ENCODE measurements at regions not wholly inside any gene's neighbourhood (a gene's known extent, or its start where the extent isn't known, plus 50 kb on each side); places are given as distances from the start of the nearest gene placed in this dataset.

- no peak overlapping the region for H3K4me3 ChIP-seq (ENCODE audit: low read depth, low read length)
- DNase-seq (ENCODE audit: low read depth) = no peak
- no peak for TF ChIP-seq CTCF (IDR thresholded peaks at IDR 0.05; ENCODE audit: low read depth, low read length)
- TF ChIP-seq POLR2A (IDR thresholded peaks at IDR 0.05; ENCODE audit: extremely low read depth, insufficient read length) = no peak
- no peak for TF ChIP-seq MYC (IDR thresholded peaks at IDR 0.05; ENCODE audit: low read depth, low read length)
- TF ChIP-seq MAX (IDR thresholded peaks at IDR 0.05; ENCODE audit: low read depth, low read length) = no peak
Observed at GRCh38 chr10:126722726-126723125, 52.2 kb upstream of the C10orf90 start.

GRCh38 chr10:126723226-126723625 is 52.7 kb upstream of the C10orf90 start:
- H3K4me3 ChIP-seq (ENCODE audit: low read depth, low read length) = no peak overlapping the region
- DNase-seq (ENCODE audit: low read depth) = no peak
- no peak for TF ChIP-seq MYC (IDR thresholded peaks at IDR 0.05; ENCODE audit: low read depth, low read length)
- TF ChIP-seq MAX (IDR thresholded peaks at IDR 0.05; ENCODE audit: low read depth, low read length) = no peak
- TF ChIP-seq POLR2A (IDR thresholded peaks at IDR 0.05; ENCODE audit: extremely low read depth, insufficient read length) = no peak
- no peak for TF ChIP-seq CTCF (IDR thresholded peaks at IDR 0.05; ENCODE audit: low read depth, low read length)

GRCh38 chr10:126729314-126729870 is 58.9 kb upstream of the C10orf90 start:
- no peak for DNase-seq (ENCODE audit: low read depth)
- no peak for TF ChIP-seq MYC (IDR thresholded peaks at IDR 0.05; ENCODE audit: low read depth, low read length)
- TF ChIP-seq POLR2A (IDR thresholded peaks at IDR 0.05; ENCODE audit: extremely low read depth, insufficient read length) = no peak
- no peak for TF ChIP-seq CTCF (IDR thresholded peaks at IDR 0.05; ENCODE audit: low read depth, low read length)
- no peak for TF ChIP-seq MAX (IDR thresholded peaks at IDR 0.05; ENCODE audit: low read depth, low read length)
- H3K4me3 ChIP-seq (ENCODE audit: low read depth, low read length) = no peak overlapping the region

GRCh38 chr10:126730856-126731609 is 60.5 kb upstream of the C10orf90 start:
- no peak for DNase-seq (ENCODE audit: low read depth)
- no peak for TF ChIP-seq MYC (IDR thresholded peaks at IDR 0.05; ENCODE audit: low read depth, low read length)
- no peak for TF ChIP-seq MAX (IDR thresholded peaks at IDR 0.05; ENCODE audit: low read depth, low read length)
- TF ChIP-seq CTCF (IDR thresholded peaks at IDR 0.05; ENCODE audit: low read depth, low read length) = no peak
- TF ChIP-seq POLR2A (IDR thresholded peaks at IDR 0.05; ENCODE audit: extremely low read depth, insufficient read length) = no peak
- no peak overlapping the region for H3K4me3 ChIP-seq (ENCODE audit: low read depth, low read length)

GRCh38 chr10:126731610-126731990 is 61.1 kb upstream of the C10orf90 start:
- no peak for DNase-seq (ENCODE audit: low read depth)
- TF ChIP-seq POLR2A (IDR thresholded peaks at IDR 0.05; ENCODE audit: extremely low read depth, insufficient read length) (no peak), CTCF (IDR thresholded peaks at IDR 0.05; ENCODE audit: low read depth, low read length) (no peak)
- no peak overlapping the region for H3K4me3 ChIP-seq (ENCODE audit: low read depth, low read length)

Measured in NB4 (cell line).